Ureter (tissue), 1 donor: ENCODE measurements at regions not wholly inside any gene's neighbourhood (a gene's known extent, or its start where the extent isn't known, plus 50 kb on each side); places are given as distances from the start of the nearest gene placed in this dataset.

ENCODE experiments used
- DNase-seq: peaks from one replicate; pipeline ENCODE4 v3.0.0-alpha.2; 2020; ENCODE audit warnings: low spot score
- donor health status: DM: yes; HTN: yes; CAD: no.

DNA sequence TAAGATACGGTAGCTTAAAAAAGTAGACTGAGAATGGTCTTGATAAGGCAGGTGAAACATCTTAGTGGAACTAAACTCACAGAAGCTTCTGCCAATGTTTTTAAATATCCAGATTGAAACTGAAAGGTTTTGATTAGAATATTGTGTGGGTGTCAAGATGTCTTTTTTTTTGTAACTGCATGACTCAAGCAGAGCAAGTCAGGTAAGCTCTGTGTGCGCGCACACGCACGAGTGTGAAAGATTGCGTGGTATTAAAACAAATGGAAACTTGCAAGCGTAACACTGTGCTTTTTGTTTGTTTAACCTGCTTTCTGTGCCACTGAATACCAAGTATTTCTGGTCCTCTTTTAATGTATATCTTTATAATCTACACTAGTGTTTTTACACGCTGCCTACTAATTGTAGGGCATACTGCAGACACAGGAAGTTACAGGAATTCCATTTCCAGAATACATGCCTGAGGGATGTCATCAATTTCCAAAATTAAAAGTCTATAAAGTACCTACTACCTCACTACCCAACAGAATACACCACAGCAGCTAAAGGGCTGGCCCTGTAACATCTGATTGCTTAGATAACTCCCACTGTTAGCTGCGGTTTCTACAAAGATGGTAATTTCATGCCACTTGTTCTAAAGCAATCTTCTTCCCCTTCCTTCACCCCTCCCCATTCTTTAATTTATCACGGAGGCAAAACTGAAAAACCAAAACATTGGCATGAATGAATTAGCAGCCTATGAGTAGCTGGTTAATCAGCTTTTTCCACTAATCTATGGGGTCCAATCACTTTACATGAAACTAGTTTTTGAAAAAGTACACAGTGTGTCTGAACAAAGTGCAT is 472.8 kb downstream of the SHQ1 start:
- no peak for DNase-seq

DNA sequence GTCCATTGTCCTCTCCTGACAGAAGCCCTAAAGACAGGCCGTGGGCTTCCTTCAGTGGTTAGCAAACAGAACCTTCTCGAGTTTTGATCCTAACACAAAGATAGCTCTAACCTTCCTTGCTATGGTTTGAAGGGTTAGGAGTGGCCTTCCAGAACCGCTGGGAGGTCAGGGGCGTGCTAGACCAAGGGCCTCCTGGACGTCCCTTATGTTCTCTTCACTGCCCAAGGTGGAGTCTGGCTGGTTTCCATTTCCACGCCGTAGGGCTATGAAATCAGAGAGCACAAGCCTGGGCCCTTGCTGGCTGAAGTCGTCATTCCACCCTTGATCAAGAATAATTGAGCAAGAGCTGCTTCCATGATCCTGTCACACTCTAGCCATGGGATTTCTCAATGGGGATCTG is 475.1 kb downstream of the SHQ1 start:
- DNase-seq, result no peak

DNA sequence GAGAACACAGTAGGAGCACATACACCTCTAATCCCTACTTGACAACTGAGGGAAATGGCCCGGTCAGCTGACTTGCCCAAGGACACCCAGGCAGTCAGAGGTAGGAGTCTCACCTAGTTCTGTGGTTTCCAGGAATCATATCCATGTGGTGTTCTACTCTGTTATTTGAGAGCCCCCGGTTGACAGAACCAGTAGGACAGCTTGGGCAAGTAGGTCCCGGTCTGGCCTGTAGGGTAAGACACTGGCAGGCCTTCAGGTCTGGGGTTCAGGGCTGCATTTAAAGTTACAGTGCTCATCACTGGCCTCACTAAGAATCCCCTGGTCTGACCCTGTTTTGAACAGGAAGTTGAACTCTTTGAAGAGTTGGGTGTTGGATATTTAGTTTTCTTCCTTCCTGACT is 476.1 kb downstream of the SHQ1 start:
- DNase-seq, result no peak

DNA sequence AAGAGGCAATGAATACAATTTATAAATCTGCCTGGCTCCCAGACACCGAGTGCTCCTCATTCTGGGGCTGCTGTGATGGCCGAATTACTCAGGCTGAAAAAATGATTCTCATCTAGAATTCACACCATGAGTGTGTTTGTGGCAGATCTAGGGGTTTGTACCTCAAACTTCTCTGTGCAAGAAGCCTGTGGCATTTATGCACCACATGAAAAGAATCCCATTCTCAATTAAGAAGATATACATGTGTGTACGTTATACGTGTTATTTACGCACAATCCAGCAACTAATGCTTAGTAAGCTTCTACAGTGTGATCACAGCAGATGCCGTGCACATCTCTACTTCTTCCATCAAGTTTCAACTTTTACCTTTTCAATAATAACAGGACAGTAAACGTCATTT is 476.8 kb downstream of the SHQ1 start:
- DNase-seq, result no peak

DNA sequence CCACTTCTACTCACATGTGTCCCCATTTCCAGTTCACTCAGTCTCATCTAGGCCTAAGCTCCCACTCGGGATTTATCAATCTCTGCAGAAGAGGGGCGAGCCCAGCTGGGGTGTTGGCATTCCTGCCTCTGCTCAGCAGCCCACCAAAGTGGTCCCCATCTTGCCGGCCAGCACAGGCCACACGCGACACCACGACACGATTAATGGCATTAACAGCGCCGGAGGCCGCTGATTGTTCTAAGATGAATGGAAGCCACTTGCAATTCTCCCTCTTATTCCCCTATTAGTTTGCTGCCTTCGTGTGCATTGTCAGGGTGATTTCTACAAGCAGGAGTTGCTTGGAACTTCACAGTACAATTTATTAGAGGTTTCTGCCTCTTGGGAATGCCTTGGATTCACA is 477.3 kb downstream of the SHQ1 start:
- DNase-seq, result no peak

DNA sequence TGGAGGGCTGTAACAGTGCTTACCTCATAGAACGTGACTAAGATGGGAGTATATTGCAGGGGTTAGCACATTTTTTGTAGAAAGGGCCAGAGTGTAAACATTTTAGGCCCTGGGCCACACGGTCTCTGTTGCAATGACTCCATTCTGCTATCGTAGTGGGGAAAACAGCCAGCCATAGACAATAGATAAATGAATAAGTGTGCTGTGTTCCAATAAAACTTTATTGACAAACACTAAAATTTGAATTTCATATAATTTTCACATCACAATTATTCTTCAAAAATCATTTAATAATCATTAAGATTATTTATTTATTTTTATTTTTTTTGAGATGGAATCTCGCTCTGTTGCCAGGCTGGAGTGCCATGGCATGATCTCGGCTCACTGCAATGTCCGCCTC is 478.6 kb downstream of the SHQ1 start:
- no peak for DNase-seq

DNA sequence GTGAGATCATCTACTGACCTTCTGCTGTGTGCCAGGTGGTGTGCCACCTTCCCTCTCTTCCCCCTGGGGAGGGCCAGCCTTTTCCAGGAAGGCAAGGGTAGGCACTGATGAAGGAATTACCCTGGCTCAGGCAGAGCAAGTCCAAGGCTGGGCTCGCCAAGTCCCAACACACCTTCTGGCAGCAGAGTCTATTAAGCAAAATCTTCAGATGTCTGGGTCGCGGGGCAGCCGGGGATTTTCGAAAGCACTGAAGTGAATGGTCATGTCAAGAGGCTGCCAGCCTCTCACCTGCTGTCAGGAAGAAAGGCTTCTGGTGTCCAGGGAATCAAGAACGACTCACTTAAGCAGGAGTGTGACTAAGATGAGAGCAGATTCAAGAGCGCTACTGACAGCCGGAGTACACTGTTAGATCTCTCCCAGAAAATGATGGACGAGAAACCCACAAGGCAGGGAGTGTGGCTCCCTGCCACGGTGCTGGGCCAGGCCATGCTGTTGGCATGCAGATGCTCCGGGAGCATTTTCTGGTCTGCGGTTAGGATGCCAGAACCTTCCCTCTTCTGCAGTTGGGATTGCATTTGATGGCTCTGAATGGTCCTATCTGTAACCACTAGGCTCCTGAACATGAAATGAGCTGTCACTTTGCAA is 479.8 kb downstream of the SHQ1 start:
- no peak for DNase-seq

DNA sequence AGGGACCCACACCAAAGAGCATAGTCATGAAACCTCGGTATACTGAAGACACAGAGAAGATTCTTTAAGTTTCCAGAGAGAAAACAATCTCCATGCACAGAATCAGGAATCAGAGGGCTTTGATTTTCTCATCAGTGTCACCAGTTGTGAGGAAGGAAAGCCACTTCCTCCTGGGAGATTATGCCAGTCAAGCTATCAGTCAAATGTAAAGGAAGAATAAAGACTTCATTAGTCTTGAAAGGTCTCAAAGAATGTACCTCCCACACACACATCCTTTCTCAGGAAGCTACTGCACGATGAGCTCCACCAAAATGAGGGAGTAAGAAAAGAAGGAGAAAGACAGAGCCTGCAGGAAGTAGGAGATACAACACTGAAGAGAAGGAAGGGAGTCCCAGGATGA is 486.3 kb downstream of the SHQ1 start:
- no peak for DNase-seq

DNA sequence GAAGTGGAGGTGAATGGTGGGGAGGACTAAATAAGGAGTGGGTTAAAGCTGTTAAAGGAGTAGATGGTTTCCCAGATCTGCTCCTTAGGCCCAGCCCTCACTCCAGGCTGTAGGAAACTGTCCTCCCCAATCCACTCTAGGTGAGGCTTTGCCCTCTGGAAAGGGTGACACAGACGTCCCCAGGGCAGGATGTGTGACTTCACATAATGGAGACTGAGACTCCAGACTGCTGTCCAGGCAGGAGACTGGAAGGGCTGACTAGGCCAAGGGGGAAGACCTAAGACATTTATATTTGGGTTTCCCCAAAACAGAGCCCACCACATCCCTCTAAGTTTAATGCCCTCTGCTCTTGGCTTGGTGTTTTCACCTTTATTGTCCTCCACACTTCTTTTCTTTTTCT is 488.5 kb downstream of the SHQ1 start:
- no peak for DNase-seq

DNA sequence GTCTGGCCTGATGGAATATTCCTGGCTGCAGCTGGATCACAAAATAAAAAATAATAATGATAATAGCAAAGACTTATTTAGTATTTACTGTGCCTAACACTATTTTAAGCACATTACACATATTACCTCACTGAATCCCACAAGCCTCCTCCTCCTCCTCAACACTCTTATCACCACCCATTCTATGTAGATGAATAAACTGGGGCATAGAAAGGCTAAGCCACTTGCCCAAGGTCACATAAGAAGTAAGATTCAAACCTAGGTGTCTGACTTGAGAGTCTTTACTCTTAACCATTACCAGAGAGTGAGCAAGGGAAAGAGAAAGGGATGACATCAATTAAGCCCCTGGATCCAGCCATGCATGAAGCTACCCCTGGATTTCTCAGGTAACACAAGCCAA is 493.1 kb downstream of the SHQ1 start:
- DNase-seq, result no peak

DNA sequence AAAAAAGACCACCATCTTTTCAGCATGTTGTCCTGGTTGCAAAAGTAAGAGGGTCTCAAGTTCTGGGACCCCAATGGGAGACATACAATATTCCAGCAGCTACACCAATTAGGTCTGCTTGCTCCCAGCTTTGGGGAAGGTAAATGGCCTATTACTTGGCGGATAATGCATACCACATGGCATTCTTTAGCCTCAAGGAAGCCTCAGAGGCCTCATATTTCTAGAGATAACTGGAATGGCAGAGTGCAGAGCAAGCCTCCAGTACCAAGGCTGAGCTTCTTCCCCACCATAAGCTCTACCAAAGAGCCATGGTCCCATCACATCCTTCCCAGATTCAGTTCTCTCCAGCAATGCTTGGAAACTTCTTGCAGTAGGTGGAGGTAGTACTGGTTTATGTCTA is 493.8 kb downstream of the SHQ1 start:
- no peak for DNase-seq

DNA sequence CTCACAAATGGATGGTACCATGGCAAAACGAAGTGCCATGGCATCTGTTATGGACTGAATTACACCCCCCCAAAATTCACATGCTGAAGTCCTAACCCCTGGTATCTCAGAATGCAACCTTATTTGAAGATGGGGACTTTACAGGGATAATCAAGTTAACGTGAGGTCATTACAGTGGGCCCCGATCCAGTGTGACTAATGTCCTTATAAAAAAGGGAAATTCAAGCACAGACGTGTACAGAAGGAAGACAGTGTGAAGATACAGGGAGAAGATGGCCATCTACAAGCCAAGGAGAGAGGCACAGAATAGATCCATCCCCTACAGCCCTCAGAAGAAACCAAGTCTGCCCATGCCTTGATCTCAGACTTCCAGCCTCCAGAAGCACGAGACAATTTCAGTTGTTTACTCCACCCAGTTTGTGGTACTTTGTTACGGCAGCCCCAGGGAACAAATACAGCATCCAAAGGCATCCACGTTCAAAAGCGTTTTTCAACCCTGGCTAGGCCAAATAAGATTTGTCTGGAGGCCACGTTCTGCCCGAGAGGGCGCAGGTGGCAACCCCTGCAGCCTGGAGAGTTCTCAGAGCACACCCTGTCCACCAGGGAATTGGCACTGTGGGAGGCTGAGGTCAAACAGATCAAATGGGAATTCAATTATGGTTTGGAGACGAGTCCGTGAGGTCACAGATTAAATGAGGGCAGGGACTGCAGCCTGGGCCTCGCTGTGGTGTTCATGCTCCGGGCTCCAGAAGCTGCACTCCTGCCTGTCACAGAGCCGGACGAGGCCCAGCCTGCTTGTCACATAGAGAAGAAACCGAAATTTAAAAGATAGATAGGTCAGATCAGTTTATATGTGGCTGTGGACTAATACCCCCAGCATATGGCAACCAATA is 494.8 kb downstream of the SHQ1 start:
- DNase-seq, result no peak

DNA sequence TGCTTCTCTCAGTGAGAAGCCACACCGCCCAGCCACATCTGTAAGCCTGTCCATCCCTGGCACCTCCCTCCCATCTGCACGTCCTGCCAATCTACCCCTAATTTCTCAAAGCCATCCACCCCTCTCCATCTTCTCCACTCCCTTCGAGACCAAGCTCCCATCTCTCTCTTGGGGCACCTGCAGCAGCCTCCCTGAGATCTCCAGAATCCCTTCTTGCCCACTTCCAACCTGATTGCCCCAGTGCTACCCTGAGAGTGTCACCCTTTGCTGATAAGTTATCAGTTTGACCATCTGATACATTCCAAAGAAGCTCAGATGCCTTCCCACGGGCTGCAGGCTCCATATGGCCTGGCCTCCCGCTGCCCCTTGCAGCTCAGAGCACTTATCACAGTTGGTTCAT is 496.1 kb downstream of the SHQ1 start:
- no peak for DNase-seq

DNA sequence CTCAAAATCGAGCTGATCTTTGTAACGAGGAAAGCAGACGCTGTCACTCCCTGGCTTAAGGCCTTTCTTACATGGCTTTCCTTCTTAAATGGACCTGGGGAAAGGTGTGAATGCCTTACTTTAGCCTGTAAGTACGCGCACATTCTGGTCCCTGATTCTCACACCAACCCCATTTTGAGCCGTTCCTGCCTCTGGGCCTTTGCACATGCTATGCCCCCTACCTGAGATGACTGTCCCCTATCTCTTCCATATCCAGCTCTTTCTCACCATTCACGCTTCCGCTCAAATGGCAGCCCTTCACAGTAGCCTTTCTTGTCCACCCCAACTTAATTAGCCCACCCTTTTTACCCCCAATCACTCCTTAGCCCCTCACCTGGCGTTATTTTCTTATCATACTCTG is 496.7 kb downstream of the SHQ1 start:
- DNase-seq, result no peak

DNA sequence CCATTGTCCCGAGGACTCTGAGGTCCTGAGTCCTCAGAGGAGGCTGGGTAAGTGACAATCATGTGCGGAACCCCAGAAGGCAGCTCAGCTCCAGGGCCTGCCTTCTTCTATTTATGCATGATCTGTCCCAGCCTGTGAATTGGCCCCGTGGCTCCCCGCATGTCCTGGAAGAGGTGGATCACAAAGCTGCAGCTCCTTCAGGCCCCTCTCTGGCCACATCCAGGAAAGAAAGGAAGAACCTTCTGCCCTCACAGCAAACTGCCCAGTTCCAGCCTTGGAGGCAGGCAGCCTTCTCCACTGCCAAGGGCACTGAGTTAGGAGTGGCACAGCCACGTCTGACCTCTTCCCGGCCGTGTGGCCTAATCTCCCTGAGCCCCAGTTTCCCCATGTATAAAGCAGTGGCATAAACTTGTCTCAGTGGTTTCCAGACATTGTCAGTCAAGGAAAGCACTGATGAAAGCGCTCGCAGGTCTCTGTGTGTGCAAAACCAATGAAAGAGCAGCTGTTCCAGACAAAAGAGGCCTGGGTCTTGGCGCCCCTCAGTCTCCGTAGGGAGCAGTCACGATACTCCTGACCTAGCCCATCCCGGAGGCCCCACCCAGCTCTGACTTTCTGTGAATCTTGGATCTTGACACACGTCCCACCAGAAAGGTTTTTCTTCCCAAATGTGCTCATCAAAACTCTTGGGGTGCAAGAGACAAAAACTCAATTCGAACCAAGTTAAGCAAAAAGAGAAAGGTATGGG is 497.3 kb downstream of the SHQ1 start:
- DNase-seq, result no peak

DNA sequence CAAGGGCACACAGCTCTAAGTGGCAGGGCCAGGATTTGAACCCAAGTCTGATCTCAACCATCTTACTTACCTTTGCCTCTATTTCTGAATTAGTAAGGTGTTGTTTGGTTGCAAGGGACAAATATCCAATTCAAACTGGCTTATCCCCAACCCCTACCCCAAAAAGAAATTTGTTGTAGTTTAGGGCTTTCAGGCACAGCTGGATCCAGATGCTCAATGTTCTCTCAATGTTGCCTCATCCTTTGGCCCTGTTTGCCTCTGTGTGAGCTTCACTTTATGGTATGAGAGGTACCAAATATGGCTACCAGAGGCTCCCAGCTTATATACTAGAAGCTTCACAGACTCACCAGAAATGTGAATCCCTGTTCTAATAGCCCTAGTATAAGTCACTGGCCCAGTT is 499.9 kb downstream of the SHQ1 start:
- DNase-seq, result no peak

DNA sequence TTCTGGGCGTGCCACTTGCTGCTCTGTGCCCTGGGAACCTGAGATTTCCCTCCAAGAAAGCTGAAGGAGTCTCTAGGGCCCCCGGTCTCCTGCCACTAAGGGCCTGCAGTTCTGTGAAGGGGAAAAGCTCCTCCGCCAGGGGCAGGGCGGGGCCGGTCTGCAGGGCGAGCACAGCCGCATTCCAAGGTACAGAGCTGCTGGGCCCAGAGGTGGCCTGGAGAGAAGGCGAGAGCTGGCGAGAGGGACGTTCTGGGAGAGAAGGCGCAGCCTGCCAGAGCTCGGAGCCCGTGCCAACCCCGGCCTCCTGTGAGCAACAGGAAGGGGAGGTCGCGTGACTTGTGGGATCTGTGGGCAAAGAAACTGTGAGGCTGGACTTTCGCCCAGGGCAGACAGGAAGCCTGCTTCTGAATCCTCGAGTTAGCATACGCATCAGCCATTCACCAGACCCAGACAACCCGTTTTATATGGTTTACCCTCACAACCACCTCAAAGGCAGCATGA is 500.4 kb downstream of the SHQ1 start:
- peak; percentile 90 for DNase-seq

DNA sequence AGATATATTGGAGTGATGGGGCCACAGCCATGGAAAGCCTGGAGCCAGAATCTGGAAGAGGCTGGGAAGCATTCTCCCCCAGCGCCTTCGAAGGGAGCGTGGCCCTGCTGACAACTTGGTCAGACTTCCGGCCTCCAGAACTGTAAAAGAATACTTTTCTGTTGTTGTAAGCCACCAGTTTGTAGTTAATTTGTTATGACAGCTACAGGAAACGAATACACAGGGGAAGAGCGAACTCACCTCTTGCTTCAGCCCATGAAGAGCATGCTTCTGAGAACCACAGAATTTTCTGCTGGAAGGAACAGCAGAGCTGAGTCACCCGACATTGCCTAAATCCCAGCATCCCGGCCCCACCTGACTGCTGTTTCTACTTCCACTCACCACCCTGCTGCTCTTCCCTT is 501.7 kb downstream of the SHQ1 start:
- no peak for DNase-seq

DNA sequence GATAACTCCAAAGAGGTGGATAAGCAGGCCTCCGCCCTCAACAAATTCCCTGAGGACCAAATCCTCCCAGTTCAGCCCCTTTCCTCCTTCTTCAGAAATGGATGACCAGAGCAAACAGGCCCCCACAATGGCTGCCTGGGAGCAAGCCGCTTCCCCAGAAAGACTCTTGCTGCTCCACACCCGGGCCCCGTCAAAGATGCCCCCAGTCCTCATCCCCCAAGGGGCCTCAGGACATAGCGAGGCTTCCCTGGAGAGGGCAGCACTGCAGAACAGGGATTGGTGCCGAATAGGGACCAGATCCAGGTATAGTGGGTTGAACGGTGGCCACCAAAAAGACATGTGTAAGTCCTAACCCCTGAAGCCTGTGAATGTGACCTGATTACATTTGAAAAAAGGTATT is 502.3 kb downstream of the SHQ1 start:
- no peak for DNase-seq

DNA sequence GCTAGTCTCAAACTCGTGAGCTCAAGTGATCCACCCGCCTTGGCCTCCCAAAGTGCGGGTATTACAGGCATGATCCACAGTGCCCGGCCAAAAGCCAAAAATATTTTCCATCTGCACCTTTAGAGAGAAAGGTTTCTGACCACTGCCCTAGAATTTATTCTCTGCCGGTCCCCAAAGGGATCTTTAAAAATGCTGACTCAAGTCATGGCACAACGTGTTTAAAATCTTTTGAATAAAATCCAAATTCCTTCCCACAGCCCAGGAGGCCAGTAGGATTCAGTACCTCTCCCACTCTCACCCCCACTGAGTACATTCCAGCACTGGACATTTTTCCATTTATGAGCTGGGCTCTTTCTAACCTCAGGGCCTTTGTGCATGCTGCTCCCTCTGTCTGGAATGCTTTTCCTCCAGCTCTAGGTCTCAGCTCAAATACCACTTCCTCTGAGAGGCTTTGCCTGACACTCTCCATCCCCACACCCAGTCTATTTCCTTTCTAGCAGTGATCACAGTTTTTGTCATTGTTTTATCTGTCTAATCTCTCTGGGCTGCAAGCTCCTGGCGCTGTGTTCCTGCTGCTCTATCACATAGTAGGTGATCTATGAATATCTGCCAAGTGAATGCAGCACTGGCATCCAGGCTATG is 502.9 kb downstream of the SHQ1 start:
- no peak for DNase-seq

DNA sequence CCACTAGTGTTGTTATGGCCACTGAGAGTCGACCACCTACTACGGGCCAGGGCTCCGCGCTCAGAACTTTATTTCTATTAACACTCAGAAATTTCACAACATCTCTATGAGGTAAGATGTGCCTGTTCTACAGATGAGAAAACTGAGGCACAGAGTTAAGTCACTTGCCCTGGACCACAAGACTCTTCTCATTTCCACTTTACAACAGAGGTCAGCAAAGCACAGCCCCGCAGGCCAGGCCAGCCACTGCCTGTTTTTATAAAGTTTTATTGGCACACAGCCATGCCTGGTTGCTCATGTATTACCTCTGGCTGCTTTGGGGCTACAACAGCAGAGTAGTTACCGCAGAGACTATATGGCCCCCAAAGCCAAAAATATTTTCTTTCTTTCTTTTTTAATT is 503.6 kb downstream of the SHQ1 start:
- no peak for DNase-seq
